ENCODE measurements at regions not wholly inside any gene's neighbourhood (a gene's known extent, or its start where the extent isn't known, plus 50 kb on each side); places are given as distances from the start of the nearest gene placed in this dataset.

DNA sequence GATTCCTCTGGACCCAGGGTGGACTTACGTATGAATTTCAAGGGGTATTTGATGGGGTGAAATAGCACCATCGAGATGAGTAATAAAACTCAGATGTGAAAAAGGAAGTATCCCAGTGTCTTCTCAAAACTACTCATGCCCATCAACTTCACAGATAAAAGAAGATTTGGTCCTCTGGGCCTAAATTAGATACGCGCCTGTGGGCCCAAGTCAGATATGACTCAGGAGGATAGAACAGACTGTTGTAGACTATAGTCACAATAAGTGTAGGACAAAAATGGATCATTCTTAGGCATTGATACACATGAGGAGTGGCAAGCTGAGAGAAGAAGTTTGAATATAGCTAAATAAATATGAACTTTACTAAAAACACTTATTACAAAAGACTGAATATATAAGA is 2438.8 kb downstream of the PCDH9 start:
- H3K4ac ChIP-seq (ENCODE audit: low read depth, low read length) = no peak overlapping the region
- H3K27me3 ChIP-seq (ENCODE audit: insufficient read depth, low read length) = no peaks in the 10 kb centered on the region
- Mint-ChIP-seq H3K9me3 (no peaks in the 10 kb centered on the region), H3K36me3 (ENCODE audit: insufficient read depth in 1 of 3, low read depth in 3 of 3) (no peaks in the 10 kb centered on the region), H3K4me3 (no peak overlapping the region), H3K27ac (no peak overlapping the region), H3K4me1 (no peaks in the 10 kb centered on the region), H3K27me3 (ENCODE audit: low read depth) (no peaks in the 10 kb centered on the region)
- no CpG with 5 or more reads among the region's 4 CpGs for WGBS (ENCODE audit: extremely low coverage, insufficient read length, low lambda C conversion rate)
- DNase-seq = no peak
- no peaks in the 10 kb centered on the region for H4K20me1 ChIP-seq (ENCODE audit: control insufficient read depth, insufficient read depth, insufficient read length)
- no peaks in the 10 kb centered on the region for H3K79me1 ChIP-seq (ENCODE audit: insufficient read depth, low read depth, low read length, poor library complexity, severe bottlenecking)
- H3K56ac ChIP-seq (ENCODE audit: insufficient read length, low read depth, low read length) = no peak overlapping the region
- H2AFZ ChIP-seq (ENCODE audit: low read length) = no peak overlapping the region
- H3K79me2 ChIP-seq (ENCODE audit: insufficient read depth, low read length) = no peaks in the 10 kb centered on the region
- no peaks in the 10 kb centered on the region; the same call in 1 of the 2 replicates for H3K4me1 ChIP-seq (ENCODE audit: insufficient read depth, low read length)
- no peaks in the 10 kb centered on the region for H3K23me2 ChIP-seq (ENCODE audit: insufficient read length, low read depth, low read length, poor library complexity, severe bottlenecking)
- no peak overlapping the region for H3K14ac ChIP-seq (ENCODE audit: insufficient read depth, low read length)
- no peak overlapping the region for H2AK5ac ChIP-seq (ENCODE audit: insufficient read length, low read length)
- H3K9ac ChIP-seq (ENCODE audit: extremely low read depth, insufficient read length, low read length) = no peak overlapping the region
- no peak overlapping the region for H2BK15ac ChIP-seq (ENCODE audit: low read depth, low read length)
- H3T11ph ChIP-seq (ENCODE audit: low read length) = no peak overlapping the region
- TF ChIP-seq, protein P1, sequence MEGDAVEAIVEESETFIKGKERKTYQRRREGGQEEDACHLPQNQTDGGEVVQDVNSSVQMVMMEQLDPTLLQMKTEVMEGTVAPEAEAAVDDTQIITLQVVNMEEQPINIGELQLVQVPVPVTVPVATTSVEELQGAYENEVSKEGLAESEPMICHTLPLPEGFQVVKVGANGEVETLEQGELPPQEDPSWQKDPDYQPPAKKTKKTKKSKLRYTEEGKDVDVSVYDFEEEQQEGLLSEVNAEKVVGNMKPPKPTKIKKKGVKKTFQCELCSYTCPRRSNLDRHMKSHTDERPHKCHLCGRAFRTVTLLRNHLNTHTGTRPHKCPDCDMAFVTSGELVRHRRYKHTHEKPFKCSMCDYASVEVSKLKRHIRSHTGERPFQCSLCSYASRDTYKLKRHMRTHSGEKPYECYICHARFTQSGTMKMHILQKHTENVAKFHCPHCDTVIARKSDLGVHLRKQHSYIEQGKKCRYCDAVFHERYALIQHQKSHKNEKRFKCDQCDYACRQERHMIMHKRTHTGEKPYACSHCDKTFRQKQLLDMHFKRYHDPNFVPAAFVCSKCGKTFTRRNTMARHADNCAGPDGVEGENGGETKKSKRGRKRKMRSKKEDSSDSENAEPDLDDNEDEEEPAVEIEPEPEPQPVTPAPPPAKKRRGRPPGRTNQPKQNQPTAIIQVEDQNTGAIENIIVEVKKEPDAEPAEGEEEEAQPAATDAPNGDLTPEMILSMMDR (conservative IDR thresholded peaks at IDR 0.05) = no peak
- no peak overlapping the region for H2BK120ac ChIP-seq (ENCODE audit: low read depth, low read length, poor library complexity, severe bottlenecking)
- H3K18ac ChIP-seq (ENCODE audit: insufficient read length, low read depth, low read length) = no peak overlapping the region
- no peak overlapping the region for H3K23ac ChIP-seq (ENCODE audit: insufficient read length, low read depth, low read length)
- H2BK5ac ChIP-seq (ENCODE audit: insufficient read length, low read length) = no peak overlapping the region
- no peak overlapping the region for H2BK12ac ChIP-seq (ENCODE audit: insufficient read length, low read depth, low read length)
- no peak overlapping the region for H3K27ac ChIP-seq (ENCODE audit: insufficient read length, low read depth, low read length)
- no peak overlapping the region for H2BK20ac ChIP-seq (ENCODE audit: low read depth, low read length, poor library complexity, severe bottlenecking)
- no peak overlapping the region for H4K91ac ChIP-seq (ENCODE audit: insufficient read length, low read depth, low read length)
- no peak overlapping the region for H4K8ac ChIP-seq (replicated peaks; ENCODE audit: insufficient read length, low read depth, low read length)
- no peaks in the 10 kb centered on the region for H3K9me3 ChIP-seq (ENCODE audit: control insufficient read depth, low read depth, low read length)
- no peak overlapping the region for H4K5ac ChIP-seq (ENCODE audit: insufficient read length, low read depth, low read length)
- H3K4me2 ChIP-seq (ENCODE audit: insufficient read depth, insufficient read length, low read length) = no peak overlapping the region
